GM13976 (cell line): ENCODE measurements at regions not wholly inside any gene's neighbourhood (a gene's known extent, or its start where the extent isn't known, plus 50 kb on each side); places are given as distances from the start of the nearest gene placed in this dataset.

ENCODE experiments used
- DNase-seq: peaks from one replicate; pipeline ENCODE4 v3.0.0; 2012; ENCODE audit warnings: low spot score
- CTCF ChIP-seq: IDR thresholded peaks from 2 replicates; pipeline ENCODE4 v1.5.1; 2012; ENCODE audit warnings: borderline replicate concordance, mild to moderate bottlenecking; ENCODE audit not compliant: insufficient read depth; ENCODE audit errors: extremely low read depth, missing control alignments, control extremely low read depth
- in situ Hi-C: fragments of 300-500 bp; cut with MboI; formaldehyde crosslinking; loops from one replicate; pipeline ENCODE4 v1.12.0; 2022; ENCODE audit warnings: low sequenced_read_pairs, mixed read lengths, inconsistent platforms; ENCODE audit not compliant: unreplicated experiment

- in situ Hi-C loops, result no loop called here
- TF ChIP-seq CTCF, result no peak
- no peak for DNase-seq
Measured at GRCh38 chr15:38072007-38072347, 137.5 kb downstream of the TMCO5A start.

- DNase-seq, result peak; percentile 50
- in situ Hi-C loops, result no loop called here
- TF ChIP-seq CTCF, result no peak
Measured at GRCh38 chr15:38072348-38073177, 138.1 kb downstream of the TMCO5A start.

GRCh38 chr15:38073178-38073946 lies 138.9 kb downstream of the TMCO5A start:
- no peak for DNase-seq
- no peak for TF ChIP-seq CTCF
- in situ Hi-C loops, result no loop called here

GRCh38 chr15:38074029-38074428 lies 139.6 kb downstream of the TMCO5A start:
- TF ChIP-seq CTCF, result no peak
- no peak for DNase-seq
- in situ Hi-C loops, result no loop called here

- in situ Hi-C loops, result no loop called here
- DNase-seq, result no peak
- no peak for TF ChIP-seq CTCF
Measured at GRCh38 chr15:38075466-38075865, 141.0 kb downstream of the TMCO5A start.

- DNase-seq, result no peak
- no peak for TF ChIP-seq CTCF
- in situ Hi-C loops, result no loop called here
Measured at GRCh38 chr15:38076786-38077185, 142.3 kb downstream of the TMCO5A start.
